Cardiac fibroblast (primary cell): ENCODE measurements at regions not wholly inside any gene's neighbourhood (a gene's known extent, or its start where the extent isn't known, plus 50 kb on each side); places are given as distances from the start of the nearest gene placed in this dataset.

Source experiments
- DNase-seq, 2 donors: peaks; one replicate each; pipeline versions ENCODE4 v3.0.0 to v3.0.0-alpha.2; 2010; ENCODE audit warnings: low read depth in 2 of 2
- H3K4me3 ChIP-seq, 2 donors: replicated peaks in 1 of 2; 1 replicate in 1 of 2; 2 replicates in 1 of 2; pipeline ENCODE4 v1.5.1; 2011; ENCODE audit warnings: low read depth in 2 of 2, low read length in 2 of 2, mild to moderate bottlenecking in 2 of 2, moderate library complexity in 1 of 2
- TF ChIP-seq, protein P1 (sequence below): IDR thresholded peaks from one replicate; pipeline ENCODE4 v1.5.1; 2011; ENCODE audit warnings: low read depth, mild to moderate bottlenecking, low read length, inconsistent platforms

DNA sequence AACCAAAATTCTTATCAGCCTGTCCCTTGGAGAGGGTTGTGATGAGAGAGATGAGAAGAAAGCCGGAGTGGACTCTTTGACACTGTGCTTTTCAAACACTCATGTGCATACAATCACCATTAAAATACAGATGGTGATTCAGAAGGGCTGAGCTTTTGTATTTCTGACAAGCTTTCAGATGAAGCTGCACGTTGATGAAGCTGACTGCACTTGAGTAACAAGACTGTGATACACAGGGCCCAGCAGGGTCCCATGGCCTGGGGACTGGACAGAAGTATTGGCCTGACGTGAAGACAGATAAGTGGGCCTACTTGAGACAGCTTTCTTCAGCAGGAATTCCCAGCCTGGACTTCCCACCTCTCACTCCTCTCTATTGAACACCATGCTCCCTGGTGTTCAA is 258.2 kb downstream of the CHRM3 start:
- TF ChIP-seq, protein P1, sequence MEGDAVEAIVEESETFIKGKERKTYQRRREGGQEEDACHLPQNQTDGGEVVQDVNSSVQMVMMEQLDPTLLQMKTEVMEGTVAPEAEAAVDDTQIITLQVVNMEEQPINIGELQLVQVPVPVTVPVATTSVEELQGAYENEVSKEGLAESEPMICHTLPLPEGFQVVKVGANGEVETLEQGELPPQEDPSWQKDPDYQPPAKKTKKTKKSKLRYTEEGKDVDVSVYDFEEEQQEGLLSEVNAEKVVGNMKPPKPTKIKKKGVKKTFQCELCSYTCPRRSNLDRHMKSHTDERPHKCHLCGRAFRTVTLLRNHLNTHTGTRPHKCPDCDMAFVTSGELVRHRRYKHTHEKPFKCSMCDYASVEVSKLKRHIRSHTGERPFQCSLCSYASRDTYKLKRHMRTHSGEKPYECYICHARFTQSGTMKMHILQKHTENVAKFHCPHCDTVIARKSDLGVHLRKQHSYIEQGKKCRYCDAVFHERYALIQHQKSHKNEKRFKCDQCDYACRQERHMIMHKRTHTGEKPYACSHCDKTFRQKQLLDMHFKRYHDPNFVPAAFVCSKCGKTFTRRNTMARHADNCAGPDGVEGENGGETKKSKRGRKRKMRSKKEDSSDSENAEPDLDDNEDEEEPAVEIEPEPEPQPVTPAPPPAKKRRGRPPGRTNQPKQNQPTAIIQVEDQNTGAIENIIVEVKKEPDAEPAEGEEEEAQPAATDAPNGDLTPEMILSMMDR = no peak
- DNase-seq = no peak
- H3K4me3 ChIP-seq = no peak overlapping the region

DNA sequence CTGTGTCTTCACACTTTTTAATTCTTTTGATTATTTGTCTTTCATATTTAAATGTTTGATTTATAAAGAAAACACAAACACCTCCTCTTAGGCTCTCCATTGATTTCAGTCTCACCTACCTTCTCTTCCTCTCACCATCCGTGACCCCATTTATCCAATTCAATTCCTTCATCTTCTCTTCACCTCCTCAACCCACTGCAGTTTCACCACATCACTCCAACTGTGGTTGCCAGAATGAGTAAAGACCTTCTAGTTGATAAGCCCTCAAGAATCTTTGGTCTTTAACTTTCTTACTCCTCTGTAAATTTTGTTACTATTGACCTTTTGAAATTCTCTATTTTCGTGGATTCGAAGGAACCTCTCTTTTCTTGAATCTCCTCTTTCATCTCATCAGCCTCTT is 260.7 kb downstream of the CHRM3 start:
- TF ChIP-seq, protein P1 = no peak
- DNase-seq = no peak
- H3K4me3 ChIP-seq = no peak overlapping the region

DNA sequence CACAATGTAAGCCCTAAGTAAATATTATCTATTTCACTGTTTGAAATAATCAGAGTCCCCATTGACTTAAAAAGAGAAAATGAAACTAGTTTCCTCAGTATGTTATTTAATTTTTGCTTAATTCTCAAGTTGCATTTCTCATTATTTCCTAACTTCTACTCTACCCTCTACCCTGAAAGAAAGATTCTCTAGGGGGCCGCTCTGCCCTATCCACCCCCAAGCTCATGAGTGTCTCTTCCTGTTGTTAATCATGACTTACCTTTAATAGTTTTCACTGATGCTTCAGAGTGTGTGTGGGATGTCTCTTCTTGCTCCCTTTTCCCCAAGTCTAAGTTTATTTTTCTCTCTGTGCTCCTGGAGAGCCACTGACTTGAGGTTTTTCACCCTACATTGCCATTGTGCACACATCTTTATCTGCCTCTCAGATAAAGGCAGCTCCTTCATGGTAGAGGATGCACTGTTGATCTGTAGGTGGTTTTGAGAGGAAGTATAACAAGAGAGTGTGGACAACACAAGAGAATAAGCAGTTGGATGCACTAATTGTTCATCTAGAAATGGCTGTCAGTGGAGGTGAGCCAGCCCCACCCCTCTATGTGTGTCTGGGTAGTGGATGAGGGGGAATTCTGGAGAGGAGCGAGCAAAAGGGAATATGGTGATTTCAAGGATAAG is 261.7 kb downstream of the CHRM3 start:
- TF ChIP-seq, protein P1 = no peak
- H3K4me3 ChIP-seq = no peak overlapping the region
- DNase-seq = no peak

DNA sequence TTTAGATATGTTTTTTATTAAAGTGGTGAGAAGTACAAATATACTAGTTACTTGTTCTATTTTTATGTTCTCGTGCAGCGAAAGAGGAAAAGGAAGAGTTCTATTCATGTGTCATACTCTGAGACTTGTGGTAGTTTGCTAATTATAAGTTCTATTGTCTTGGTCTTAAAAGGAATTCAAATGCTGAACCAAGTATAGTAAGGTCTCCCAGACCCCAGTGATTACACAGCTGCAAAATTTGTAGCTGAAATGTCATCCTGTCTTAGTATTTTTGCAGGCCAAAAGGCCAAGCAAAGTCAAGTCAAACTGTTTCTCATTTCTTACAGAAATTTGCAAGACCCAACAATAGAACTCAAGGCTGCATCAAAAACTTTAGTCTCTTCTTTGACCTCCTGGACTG is 268.7 kb downstream of the CHRM3 start:
- TF ChIP-seq, protein P1 = no peak
- no peak overlapping the region for H3K4me3 ChIP-seq

DNA sequence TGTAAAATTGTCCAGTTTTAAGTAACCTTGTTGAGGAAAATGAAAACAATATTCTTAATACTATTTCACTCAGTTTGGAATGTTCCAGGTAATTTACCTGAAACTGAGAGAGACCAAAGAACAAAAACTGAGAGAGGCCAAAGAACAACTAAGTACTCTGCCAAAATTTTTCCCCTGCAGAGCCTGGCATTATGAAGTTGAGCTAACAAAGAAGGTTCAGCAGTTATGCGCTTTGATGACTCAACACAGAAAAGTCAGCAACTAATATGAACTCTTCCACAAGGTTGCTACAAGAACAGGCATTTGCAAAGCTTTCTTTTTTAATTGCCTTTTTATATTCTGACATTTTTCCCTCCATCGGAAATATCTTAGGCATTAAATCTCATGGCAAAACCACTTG is 270.9 kb downstream of the CHRM3 start:
- H3K4me3 ChIP-seq = no peak overlapping the region
- TF ChIP-seq, protein P1 = no peak
- no peak for DNase-seq

More for the DNA sequence above, 268.7 kb downstream of the CHRM3 start:
- no peak for DNase-seq

DNA sequence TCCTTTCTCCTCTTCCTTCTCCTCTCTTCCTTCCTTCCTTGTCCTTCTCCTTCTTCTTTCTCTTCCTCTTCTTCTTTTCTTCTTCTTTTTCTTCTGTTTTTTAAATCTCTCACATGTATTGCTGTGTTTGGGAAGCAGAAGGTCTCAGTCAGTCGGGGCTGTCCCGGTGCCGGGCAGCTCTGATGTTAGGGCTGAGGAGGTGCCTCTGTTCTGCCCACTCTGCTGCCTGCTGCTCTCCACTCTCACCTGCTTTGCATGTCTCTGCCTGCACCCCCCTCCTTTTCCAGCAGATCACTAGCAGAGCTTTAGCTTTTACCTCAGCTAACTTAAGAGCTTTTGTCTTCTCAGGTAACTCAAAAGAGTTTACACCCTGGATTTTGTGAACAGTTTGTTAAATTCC is 276.6 kb downstream of the CHRM3 start:
- H3K4me3 ChIP-seq = no peak overlapping the region
- no peak for DNase-seq
- TF ChIP-seq, protein P1 = no peak

DNA sequence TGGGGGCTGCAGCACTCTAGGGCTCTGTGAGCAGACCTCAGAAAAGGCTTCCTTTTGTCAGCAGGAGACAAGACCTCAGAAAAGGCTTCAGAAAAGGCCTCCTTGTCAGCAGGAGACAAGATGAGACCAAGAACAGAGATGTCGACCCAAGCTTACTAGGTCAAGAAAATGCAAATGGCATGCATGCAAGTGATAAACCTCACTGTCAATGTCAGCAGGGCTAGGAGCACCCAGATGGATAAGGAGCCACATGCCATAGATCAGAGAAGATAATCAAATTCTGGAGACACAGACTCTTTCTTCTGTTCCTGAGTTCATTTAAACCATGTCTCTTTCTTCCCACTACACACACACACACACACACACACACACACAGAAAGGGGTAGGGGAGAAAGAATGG is 285.9 kb downstream of the CHRM3 start:
- TF ChIP-seq, protein P1 = no peak

More for the DNA sequence above, 285.9 kb downstream of the CHRM3 start:
- no peak overlapping the region for H3K4me3 ChIP-seq
- DNase-seq = no peak
